ENCODE measurements at regions not wholly inside any gene's neighbourhood (a gene's known extent, or its start where the extent isn't known, plus 50 kb on each side); places are given as distances from the start of the nearest gene placed in this dataset.

DNA sequence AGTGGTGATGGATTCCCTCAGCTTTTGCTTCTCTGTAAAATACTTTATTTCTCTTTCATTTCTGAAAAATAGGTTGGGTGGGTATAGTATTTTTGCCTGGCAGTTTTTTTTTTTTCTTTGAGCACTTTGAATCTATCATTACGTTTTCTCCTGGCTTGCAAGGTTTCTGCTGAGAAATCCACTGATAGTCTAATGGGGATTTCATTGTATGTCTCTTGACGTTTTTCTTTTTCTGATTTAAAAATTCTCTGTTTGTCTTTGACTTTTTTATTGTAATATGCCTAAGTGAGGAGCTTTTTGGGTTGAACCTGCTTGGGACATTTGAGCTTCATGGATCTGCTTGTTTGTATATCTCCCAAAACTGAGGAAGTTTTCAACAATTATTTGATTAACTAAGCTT is 606.0 kb downstream of the KCNH5 start:
- no peaks in the 10 kb centered on the region for H3K27me3 ChIP-seq (ENCODE audit: control insufficient read depth, extremely low read depth, insufficient read depth, low read length)
- FAIRE-seq, result no peak
- H4K20me1 ChIP-seq (ENCODE audit: control insufficient read depth, extremely low read depth, insufficient read depth, low read length), result no peaks in the 10 kb centered on the region
- no peaks in the 10 kb centered on the region for H3K36me3 ChIP-seq (ENCODE audit: control insufficient read depth in 2 of 2, extremely low read depth in 1 of 2, insufficient read depth in 2 of 2, low read length in 2 of 2)
- H3K4me3 ChIP-seq (ENCODE audit: control insufficient read depth in 2 of 3, extremely low read depth in 1 of 3, insufficient read depth in 2 of 3, low read depth in 1 of 3, low read length in 3 of 3), result no peak overlapping the region
- TF ChIP-seq, protein P1, sequence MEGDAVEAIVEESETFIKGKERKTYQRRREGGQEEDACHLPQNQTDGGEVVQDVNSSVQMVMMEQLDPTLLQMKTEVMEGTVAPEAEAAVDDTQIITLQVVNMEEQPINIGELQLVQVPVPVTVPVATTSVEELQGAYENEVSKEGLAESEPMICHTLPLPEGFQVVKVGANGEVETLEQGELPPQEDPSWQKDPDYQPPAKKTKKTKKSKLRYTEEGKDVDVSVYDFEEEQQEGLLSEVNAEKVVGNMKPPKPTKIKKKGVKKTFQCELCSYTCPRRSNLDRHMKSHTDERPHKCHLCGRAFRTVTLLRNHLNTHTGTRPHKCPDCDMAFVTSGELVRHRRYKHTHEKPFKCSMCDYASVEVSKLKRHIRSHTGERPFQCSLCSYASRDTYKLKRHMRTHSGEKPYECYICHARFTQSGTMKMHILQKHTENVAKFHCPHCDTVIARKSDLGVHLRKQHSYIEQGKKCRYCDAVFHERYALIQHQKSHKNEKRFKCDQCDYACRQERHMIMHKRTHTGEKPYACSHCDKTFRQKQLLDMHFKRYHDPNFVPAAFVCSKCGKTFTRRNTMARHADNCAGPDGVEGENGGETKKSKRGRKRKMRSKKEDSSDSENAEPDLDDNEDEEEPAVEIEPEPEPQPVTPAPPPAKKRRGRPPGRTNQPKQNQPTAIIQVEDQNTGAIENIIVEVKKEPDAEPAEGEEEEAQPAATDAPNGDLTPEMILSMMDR (optimal IDR thresholded peaks at IDR 0.05 in 1 of 3, IDR thresholded peaks at IDR 0.05 in 1 of 3, conservative IDR thresholded peaks at IDR 0.05 in 1 of 3; ENCODE audit: extremely low read depth in 1 of 3, insufficient read depth in 2 of 3, low read length in 3 of 3), result no peak
- no peak for TF ChIP-seq EZH2 (IDR thresholded peaks at IDR 0.05; ENCODE audit: low read length)
- H3K4me2 ChIP-seq (ENCODE audit: control insufficient read depth, extremely low read depth, insufficient read depth, low read depth, low read length), result no peak overlapping the region
- no peaks in the 10 kb centered on the region for H3K79me2 ChIP-seq (ENCODE audit: control insufficient read depth, insufficient read depth, low read length)
- no peak overlapping the region for H2AFZ ChIP-seq (ENCODE audit: control insufficient read depth, low read length)
- H3K4me1 ChIP-seq (ENCODE audit: control insufficient read depth, extremely low read depth, insufficient read depth, low read length), result peaks cover 5% of the 10 kb centered on the region
- dilution Hi-C loops (cut with MboI; ENCODE audit: extremely low pct_ligation_motif_present, low sequenced_read_pairs), result no loop called here
- H3K9ac ChIP-seq (ENCODE audit: control insufficient read depth, extremely low read depth, insufficient read depth, low read length), result no peak overlapping the region
- no peak overlapping the region for H3K27ac ChIP-seq (ENCODE audit: control insufficient read depth, insufficient read depth, low read length)
- no peaks in the 10 kb centered on the region for H3K9me1 ChIP-seq (ENCODE audit: control insufficient read depth, extremely low read depth, insufficient read depth, low read length)
- peaks cover 5% of the 10 kb centered on the region for H3K9me3 ChIP-seq (ENCODE audit: control insufficient read depth, low read depth, low read length)
- DNase-seq (ENCODE audit: low read depth, low spot score), result no peak

DNA sequence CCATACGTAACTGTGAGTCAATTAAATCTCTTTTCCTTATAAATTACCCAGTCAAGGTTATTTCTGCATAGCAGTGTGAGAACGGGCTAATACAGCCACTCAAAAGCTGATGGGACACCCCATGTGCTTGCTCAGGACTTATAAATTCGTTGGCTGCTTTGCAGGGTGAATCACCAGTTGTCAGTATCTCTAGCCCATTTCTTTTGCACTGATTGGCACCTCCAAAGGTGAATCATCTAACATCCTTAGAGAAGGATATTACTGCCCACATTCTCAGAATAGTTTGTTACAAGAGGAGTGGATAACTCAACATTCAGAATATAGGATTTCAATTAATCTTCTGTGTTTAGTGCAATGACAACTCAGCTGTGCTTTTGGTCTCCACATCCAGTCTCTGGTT is 601.5 kb downstream of the KCNH5 start:
- Histone ChIP-seq H3K4me3 (ENCODE audit: control insufficient read depth in 2 of 3, extremely low read depth in 1 of 3, insufficient read depth in 2 of 3, low read depth in 1 of 3, low read length in 3 of 3) (no peak overlapping the region), H3K9me1 (ENCODE audit: control insufficient read depth, extremely low read depth, insufficient read depth, low read length) (no peaks in the 10 kb centered on the region), H3K36me3 (ENCODE audit: control insufficient read depth in 2 of 2, extremely low read depth in 1 of 2, insufficient read depth in 2 of 2, low read length in 2 of 2) (no peaks in the 10 kb centered on the region), H3K27me3 (ENCODE audit: control insufficient read depth, extremely low read depth, insufficient read depth, low read length) (no peaks in the 10 kb centered on the region), H3K27ac (ENCODE audit: control insufficient read depth, insufficient read depth, low read length) (no peak overlapping the region), H4K20me1 (ENCODE audit: control insufficient read depth, extremely low read depth, insufficient read depth, low read length) (no peaks in the 10 kb centered on the region), H3K4me1 (ENCODE audit: control insufficient read depth, extremely low read depth, insufficient read depth, low read length) (peaks cover 6% of the 10 kb centered on the region), H2AFZ (ENCODE audit: control insufficient read depth, low read length) (no peak overlapping the region), H3K79me2 (ENCODE audit: control insufficient read depth, insufficient read depth, low read length) (no peaks in the 10 kb centered on the region), H3K9ac (ENCODE audit: control insufficient read depth, extremely low read depth, insufficient read depth, low read length) (no peak overlapping the region), H3K4me2 (ENCODE audit: control insufficient read depth, extremely low read depth, insufficient read depth, low read depth, low read length) (no peak overlapping the region), H3K9me3 (ENCODE audit: control insufficient read depth, low read depth, low read length) (peaks cover 5% of the 10 kb centered on the region)
- peak; percentile 32 for DNase-seq (ENCODE audit: low read depth, low spot score)
- TF ChIP-seq EZH2 (IDR thresholded peaks at IDR 0.05; ENCODE audit: low read length), result no peak
- TF ChIP-seq, protein P1 (optimal IDR thresholded peaks at IDR 0.05 in 1 of 3, IDR thresholded peaks at IDR 0.05 in 1 of 3, conservative IDR thresholded peaks at IDR 0.05 in 1 of 3; ENCODE audit: extremely low read depth in 1 of 3, insufficient read depth in 2 of 3, low read length in 3 of 3), result no peak
- dilution Hi-C loops (cut with MboI; ENCODE audit: extremely low pct_ligation_motif_present, low sequenced_read_pairs), result no loop called here
- FAIRE-seq, result no peak

Data from keratinocyte (primary cell).